ENCODE measurements at regions not wholly inside any gene's neighbourhood (a gene's known extent, or its start where the extent isn't known, plus 50 kb on each side); places are given as distances from the start of the nearest gene placed in this dataset.
"Not testable (repeated sequence)": the region's sequence is repeated elsewhere in the genome, so short reads cannot be mapped to it uniquely, and the experiment has no call there.

- not testable (repeated sequence) for TF ChIP-seq CTCF (IDR thresholded peaks at IDR 0.05 in 4 of 5, conservative IDR thresholded peaks at IDR 0.05 in 1 of 5); POLR2A (IDR thresholded peaks at IDR 0.05)
These were observed 822.3 kb downstream of the PRIM2 start for GRCh38 chr6:58139746-58140145.

Data from gastrocnemius medialis (tissue), 4 donors.